Smooth muscle cell (in vitro differentiated cells): ENCODE measurements at regions not wholly inside any gene's neighbourhood (a gene's known extent, or its start where the extent isn't known, plus 50 kb on each side); places are given as distances from the start of the nearest gene placed in this dataset.

ENCODE experiments used
- DNase-seq: peaks from one replicate; lab custom pipeline; 2025; ENCODE audit not compliant: unreplicated experiment; lab: John Stamatoyannopoulos, UW
- H2AFZ ChIP-seq: fragments of 200-600 bp; sonication (generic); 2 replicates; pipeline ENCODE4 v1.6.0; 2016; ENCODE audit warnings: antibody characterized with exemption, low read depth, mild to moderate bottlenecking
- H3F3A ChIP-seq: fragments of 200-600 bp; sonication (generic); 2 replicates; pipeline ENCODE4 v1.6.0; 2017; ENCODE audit warnings: antibody characterized with exemption, low read depth
- H3K27ac ChIP-seq: fragments of 200-600 bp; sonication (generic); 2 replicates; pipeline ENCODE4 v1.5.1; 2016; ENCODE audit warnings: low read depth, mild to moderate bottlenecking
- H3K27me3 ChIP-seq: fragments of 200-600 bp; sonication (generic); 2 replicates; pipeline ENCODE4 v1.6.1; 2016; ENCODE audit warnings: low read depth, mild to moderate bottlenecking
- H3K36me3 ChIP-seq: fragments of 200-600 bp; sonication (generic); 2 replicates; pipeline ENCODE4 v1.5.1; 2016; ENCODE audit warnings: low read depth
- H3K4me1 ChIP-seq: fragments of 200-600 bp; sonication (generic); 2 replicates; pipeline ENCODE4 v1.5.1; 2016; ENCODE audit warnings: low read depth
- H3K4me2 ChIP-seq: fragments of 200-600 bp; sonication (generic); 2 replicates; pipeline ENCODE4 v1.6.0; 2016; ENCODE audit warnings: mild to moderate bottlenecking
- H3K4me3 ChIP-seq: fragments of 200-600 bp; sonication (generic); 2 replicates; pipeline ENCODE4 v1.5.1; 2016; ENCODE audit warnings: mild to moderate bottlenecking
- H3K79me2 ChIP-seq: fragments of 200-600 bp; sonication (generic); 2 replicates; pipeline ENCODE4 v1.6.0; 2016; ENCODE audit warnings: low read depth, mild to moderate bottlenecking
- H3K9ac ChIP-seq: fragments of 200-600 bp; sonication (generic); 2 replicates; pipeline ENCODE4 v1.6.0; 2016; ENCODE audit warnings: low read depth
- H3K9me3 ChIP-seq: fragments of 200-600 bp; sonication (generic); replicated peaks from 2 replicates; pipeline ENCODE4 v1.5.1; 2016; ENCODE audit warnings: low read depth
- H4K20me1 ChIP-seq: fragments of 200-600 bp; sonication (generic); 2 replicates; pipeline ENCODE4 v1.6.0; 2016; ENCODE audit warnings: low read depth
- WGBS: methylation state at CpG from one replicate; pipeline ENCODE4 v1.1.7; 2016; ENCODE audit warnings: low lambda C conversion rate; 5-methylcytosine and 5-hydroxymethylcytosine counted together
- TF ChIP-seq, protein P1 (sequence below): fragments of 200-600 bp; sonication (generic); IDR thresholded peaks from 2 replicates; pipeline ENCODE4 v1.5.1; 2017; ENCODE audit warnings: borderline replicate concordance, mild to moderate bottlenecking, antibody characterized with exemption; ENCODE audit not compliant: insufficient read depth, poor library complexity, severe bottlenecking

DNA sequence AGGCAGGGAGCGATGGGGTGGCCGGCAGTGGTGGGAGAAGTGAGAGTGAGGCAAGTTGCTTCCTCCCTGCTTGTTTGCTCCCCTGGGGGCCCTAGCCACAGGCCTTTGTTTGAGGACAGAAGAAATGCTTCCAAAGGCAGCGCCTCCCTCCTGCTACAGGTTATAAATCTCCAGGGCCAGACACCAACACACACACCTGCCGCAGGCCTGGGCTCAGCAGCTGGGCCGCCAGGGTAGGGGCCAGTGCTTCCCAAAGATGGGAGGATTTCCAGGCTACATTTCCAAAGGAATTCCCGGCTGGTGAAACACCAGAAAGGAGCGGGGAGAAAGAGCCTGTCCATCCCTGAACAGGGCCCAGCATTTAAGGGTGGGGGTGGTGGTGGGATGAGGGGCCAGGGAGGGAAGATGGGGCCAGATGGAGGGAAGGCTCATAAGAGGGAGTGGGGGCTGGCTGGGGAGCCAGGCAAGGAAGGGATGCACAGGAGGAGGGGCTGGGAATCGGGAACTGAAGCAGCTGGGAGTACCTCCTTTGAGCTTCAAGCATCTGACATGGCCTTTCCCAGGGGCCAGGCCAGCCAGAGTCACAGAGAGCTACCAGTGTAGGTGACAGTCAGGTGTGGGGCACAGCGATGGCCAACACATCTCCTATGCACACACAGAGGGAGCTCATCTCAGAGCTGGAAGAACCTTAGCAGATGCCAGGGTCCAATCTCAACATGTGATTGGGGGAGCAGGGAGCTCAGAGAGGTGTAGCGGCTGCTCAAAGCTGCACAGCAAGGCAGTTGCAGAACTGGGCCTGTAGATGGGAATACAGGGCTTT, 143.9 kb downstream of the PJA1 start:
- no peaks in the 10 kb centered on the region for H4K20me1 ChIP-seq
- H2AFZ ChIP-seq: no peak overlapping the region
- H3K4me3 ChIP-seq: no peak overlapping the region
- no peaks in the 10 kb centered on the region for H3K36me3 ChIP-seq
- no peaks in the 10 kb centered on the region for H3K4me1 ChIP-seq
- no peaks in the 10 kb centered on the region for H3K79me2 ChIP-seq
- no peak for DNase-seq
- TF ChIP-seq, protein P1, sequence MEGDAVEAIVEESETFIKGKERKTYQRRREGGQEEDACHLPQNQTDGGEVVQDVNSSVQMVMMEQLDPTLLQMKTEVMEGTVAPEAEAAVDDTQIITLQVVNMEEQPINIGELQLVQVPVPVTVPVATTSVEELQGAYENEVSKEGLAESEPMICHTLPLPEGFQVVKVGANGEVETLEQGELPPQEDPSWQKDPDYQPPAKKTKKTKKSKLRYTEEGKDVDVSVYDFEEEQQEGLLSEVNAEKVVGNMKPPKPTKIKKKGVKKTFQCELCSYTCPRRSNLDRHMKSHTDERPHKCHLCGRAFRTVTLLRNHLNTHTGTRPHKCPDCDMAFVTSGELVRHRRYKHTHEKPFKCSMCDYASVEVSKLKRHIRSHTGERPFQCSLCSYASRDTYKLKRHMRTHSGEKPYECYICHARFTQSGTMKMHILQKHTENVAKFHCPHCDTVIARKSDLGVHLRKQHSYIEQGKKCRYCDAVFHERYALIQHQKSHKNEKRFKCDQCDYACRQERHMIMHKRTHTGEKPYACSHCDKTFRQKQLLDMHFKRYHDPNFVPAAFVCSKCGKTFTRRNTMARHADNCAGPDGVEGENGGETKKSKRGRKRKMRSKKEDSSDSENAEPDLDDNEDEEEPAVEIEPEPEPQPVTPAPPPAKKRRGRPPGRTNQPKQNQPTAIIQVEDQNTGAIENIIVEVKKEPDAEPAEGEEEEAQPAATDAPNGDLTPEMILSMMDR: no peak
- H3K4me2 ChIP-seq: no peak overlapping the region
- H3K27me3 ChIP-seq: no peaks in the 10 kb centered on the region
- no peak overlapping the region for H3K9ac ChIP-seq
- no peaks in the 10 kb centered on the region for H3F3A ChIP-seq
- no peaks in the 10 kb centered on the region for H3K9me3 ChIP-seq
- WGBS: 76% methylated on average over 10 of the region's 10 CpGs
- no peak overlapping the region for H3K27ac ChIP-seq

DNA sequence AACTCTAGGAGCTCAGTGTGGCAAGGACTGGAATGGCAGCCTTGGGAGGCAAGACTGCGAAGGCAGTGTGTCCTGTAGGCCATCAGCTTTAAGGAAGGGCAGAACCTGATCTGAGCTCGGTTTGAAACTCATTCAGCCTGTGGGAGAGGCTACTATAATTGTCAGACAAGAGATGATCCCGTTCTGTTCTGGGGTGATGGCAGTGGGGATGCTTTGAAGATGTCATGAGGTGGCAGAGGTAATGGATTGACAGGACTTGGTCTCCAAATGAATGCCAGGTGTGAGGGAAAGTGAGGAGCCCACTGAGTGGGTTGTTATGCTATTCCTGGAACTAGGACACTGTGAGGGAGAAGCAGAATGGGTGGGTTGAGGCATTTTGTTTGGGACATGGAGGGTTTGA, 144.9 kb downstream of the PJA1 start:
- TF ChIP-seq, protein P1: no peak
- Histone ChIP-seq H2AFZ (no peak overlapping the region), H3K27ac (no peak overlapping the region), H3K4me2 (no peak overlapping the region), H4K20me1 (no peaks in the 10 kb centered on the region), H3K79me2 (no peaks in the 10 kb centered on the region), H3K9ac (no peak overlapping the region), H3K36me3 (no peaks in the 10 kb centered on the region), H3K4me1 (no peaks in the 10 kb centered on the region), H3K4me3 (no peak overlapping the region), H3F3A (no peaks in the 10 kb centered on the region), H3K27me3 (no peaks in the 10 kb centered on the region), H3K9me3 (no peaks in the 10 kb centered on the region)
- WGBS: 65% methylated on average over 3 of the region's 3 CpGs
- no peak for DNase-seq

DNA sequence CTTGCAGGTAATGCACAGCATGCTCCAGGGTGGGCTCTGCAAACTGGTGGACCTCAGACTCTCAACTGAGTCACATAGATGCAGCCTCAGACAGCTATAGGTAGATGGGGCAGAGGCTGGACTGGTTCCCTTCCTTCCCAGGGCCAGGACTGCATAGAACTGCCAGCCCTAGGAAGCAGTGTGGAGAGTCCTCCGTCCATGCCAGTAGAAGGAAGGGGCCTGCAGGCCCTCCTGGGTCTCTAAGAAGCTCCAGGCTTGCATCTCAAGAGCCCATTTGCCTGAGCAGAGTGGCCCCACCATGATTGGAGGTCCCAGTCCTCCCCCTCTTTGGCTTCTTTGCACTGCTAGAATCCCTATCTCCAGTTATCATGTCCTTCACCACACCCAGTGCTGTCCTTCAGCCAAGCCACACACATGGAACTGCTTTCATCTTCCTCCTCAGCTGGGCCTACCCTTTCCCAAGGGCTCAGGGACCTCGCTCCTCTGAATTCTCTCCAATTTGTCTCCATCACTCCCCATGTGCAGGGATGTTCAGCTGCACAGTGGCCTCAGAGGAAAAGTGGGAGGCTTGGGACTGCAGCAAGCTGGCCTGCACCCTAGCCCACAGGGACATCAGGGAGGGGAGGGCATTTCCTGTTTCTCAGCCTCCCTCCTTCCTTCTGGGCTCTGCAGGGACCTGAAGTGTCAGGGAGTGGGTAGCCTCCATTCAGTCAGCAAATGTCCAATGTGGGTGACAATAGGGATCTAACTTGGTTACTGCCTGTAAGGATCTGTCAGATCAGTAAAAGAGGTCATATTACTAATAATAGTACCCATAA, 146.0 kb downstream of the PJA1 start:
- 77% methylated on average over 2 of the region's 2 CpGs for WGBS
- TF ChIP-seq, protein P1: no peak
- H3K27ac ChIP-seq: no peak overlapping the region
- no peaks in the 10 kb centered on the region for H3K27me3 ChIP-seq
- no peaks in the 10 kb centered on the region for H4K20me1 ChIP-seq
- no peaks in the 10 kb centered on the region for H3F3A ChIP-seq
- DNase-seq: no peak
- H3K4me2 ChIP-seq: no peak overlapping the region
- H3K9ac ChIP-seq: no peak overlapping the region
- H2AFZ ChIP-seq: no peak overlapping the region
- no peaks in the 10 kb centered on the region for H3K9me3 ChIP-seq
- no peak overlapping the region for H3K4me3 ChIP-seq
- no peaks in the 10 kb centered on the region for H3K4me1 ChIP-seq
- no peaks in the 10 kb centered on the region for H3K36me3 ChIP-seq
- H3K79me2 ChIP-seq: no peaks in the 10 kb centered on the region
